NCI-H345 treated with DMSO at 0.1 percent for 48 hours (cell line): ENCODE measurements at regions not wholly inside any gene's neighbourhood (a gene's known extent, or its start where the extent isn't known, plus 50 kb on each side); places are given as distances from the start of the nearest gene placed in this dataset.

ENCODE experiments used
- DNase-seq: peaks from one replicate; lab custom pipeline; 2025; ENCODE audit not compliant: unreplicated experiment; lab: John Stamatoyannopoulos, UW

DNA sequence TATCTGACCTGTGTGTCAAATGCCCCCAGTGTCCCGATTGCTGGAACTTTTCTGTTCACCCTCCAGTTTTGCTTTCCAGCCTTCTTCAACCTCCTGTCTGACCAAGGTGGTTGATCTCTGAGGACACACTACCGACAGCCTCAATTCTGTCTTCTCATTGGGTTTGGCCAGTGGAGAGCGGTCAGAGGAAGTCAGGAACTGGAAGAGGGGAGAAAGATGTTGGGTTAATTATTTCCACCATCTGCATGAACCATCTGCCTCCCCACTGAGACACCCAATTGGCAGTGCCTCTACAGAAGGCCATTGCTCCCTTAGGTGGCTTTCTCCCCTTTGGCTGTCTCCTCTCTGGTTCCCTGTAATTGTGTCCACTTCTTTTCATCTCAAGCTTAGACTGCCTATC, 154.3 kb upstream of the RAI14 start:
- no peak for DNase-seq

DNA sequence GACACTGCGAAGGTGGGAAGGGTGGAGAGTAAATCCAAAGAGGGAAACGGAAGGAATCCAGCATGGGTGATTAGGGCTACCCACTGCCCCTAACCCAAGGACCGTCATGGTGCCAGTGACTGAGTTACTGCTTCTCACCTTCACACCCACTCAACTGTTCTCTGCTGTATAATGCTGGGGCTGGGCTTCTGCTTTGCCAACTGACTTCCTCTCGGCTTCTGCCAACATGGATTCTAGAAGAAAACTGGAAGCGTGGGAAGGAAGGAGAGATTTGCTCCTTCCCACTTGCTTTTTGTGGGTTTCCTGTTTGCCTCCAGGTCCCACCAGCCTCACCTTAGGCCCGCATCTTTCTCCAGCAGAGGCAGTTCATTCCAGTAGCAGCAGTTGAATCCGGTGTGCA, 153.5 kb upstream of the RAI14 start:
- no peak for DNase-seq

DNA sequence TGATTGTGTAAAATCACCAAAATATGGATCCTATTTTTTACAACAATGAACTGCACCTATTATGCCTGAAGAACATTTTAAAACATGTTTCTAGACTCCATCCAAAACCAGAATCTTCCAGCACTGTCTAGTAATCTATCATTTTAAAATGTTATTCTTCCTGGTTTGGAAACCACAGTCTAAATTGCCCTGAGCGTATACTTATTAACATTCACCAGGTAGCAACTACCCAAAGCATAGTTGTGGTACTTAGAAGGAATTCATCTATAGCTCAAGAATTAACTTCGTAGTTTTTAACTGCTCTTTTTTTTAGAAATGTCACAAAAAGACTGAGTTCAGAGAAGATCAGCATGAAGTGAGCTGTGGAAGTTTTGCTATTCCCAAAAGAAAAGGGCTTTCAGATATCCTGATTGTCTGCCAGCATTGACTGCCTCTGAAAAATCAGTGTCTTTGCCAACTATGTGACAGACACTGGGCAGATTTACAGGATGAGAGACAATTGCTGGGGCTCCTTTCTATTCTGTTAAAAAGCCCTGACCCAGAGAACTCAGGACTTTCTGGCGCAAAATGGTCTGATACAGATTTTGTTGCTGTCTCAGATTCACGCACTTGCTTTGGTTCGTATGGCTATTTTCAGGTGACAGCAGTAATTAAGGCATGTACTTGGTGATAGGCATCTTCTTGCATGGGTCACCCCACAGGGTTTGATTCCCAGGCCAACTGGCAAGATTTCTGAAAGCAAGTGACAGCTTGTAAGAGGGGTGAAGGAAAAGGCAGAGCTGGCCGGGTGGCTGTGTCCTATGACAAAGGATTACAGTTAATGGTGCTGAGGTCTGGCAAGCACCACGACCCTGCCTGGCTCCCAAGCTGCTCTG, 152.5 kb upstream of the RAI14 start:
- DNase-seq, result no peak

DNA sequence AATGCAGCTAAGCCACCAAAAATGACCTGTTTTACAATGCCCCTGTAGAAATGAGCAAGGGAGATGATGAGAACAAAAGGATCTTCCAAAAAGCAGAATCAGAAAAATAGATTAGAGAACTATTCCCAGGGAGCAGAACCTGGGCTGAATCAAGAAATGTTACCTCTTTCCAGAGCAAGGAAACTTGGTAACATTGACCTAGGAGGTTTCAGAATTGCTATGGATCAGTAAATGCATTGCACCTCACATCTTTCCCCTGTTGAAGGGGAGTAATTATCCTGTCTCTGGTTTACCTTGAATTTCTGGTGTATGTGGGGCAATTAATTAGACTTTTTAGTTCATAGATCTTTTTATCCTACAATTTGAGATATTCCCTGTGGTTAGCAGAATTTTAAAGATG, 151.2 kb upstream of the RAI14 start:
- no peak for DNase-seq

DNA sequence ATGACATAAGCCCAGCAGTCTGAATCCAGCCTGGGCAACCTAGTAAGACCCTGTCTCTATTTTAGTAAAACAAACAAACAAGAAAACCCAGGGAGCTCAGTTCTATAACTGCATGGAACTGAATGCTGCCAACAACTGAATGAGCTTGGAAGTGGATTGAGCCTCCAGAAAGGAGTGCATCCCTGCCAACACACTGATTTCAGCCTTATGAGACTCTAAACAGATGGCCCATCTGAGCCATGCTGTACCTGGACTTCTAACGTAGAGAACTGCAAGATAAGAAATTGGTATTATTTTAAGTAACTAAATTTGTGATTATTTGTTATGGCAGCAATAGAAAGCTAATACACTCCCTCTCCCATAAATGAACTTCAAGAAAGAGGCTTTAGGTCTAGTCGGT, 150.4 kb upstream of the RAI14 start:
- DNase-seq, result no peak

DNA sequence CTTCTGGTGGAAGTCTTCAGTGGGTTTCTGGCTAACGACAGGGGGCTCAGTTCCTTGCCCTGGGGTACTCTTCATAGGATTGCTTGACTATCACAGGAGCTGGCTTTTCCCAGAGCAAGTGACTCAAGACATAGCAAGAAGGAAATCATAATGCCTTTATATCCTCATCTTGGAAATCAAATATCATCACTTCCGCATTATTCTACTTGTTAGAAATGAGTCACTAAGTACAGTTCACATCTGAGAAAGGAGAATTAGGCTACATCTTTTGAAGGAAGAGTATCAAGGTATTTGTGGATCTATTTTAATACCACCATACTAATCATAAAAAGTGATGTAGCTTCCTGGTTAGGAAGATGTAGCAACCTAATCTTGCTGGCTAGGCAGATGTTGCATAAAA, 148.2 kb upstream of the RAI14 start:
- no peak for DNase-seq

DNA sequence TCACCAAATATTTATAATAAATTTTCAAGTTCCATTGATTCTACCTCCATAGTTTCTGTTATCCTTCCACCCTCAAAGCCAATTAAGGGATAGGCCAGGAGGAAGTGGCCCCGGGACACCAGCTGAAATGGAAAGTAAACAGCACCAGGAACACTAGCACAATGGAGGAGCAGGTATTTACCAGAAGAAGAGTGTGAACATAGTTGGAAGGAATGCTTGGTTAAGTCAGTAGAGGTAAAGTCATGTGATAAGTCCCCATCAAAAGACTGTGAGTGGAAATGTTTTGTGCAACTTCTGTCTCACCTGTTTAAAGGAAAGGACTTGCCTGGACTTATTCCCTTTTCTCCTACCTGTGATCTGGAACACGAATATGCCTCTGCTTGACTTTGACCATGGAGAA, 146.7 kb upstream of the RAI14 start:
- DNase-seq, result no peak

DNA sequence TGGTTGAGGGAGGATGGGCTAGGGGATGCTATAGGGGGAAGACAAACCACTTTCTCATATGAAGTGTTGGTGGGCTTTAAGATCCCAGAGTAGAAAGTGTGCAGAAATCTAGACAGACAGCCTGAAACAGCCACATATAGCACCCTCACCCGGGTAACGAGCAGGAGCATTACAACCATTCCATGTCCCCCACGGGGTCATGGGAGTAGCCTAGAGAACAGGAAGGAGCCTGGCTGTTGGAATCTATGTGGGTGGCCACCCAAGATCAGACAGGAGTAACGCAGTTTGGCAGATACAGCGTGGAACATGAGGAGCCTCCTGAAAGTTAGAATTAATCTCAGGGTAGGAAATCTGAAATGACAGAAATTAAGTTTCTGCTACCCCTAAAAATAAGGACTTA, 146.1 kb upstream of the RAI14 start:
- DNase-seq, result no peak

DNA sequence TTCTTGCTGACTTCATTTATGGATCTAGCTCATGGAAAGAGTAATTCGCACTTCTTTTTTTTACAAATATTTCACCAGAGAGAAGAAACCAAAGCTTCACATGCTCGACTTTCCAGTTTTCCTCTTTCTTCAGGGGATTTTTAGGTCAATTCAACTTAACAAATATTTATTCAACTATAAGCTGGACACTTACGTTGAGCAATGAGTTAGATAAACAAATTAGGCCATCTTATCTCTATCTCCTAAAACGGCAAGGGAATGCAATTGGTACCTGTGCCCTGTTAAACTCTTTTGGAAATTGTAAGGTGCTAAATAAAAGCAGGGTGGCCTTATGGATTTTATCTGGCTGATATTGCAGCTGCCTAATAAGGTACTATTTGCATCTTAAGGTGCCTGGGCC, 145.1 kb upstream of the RAI14 start:
- no peak for DNase-seq

DNA sequence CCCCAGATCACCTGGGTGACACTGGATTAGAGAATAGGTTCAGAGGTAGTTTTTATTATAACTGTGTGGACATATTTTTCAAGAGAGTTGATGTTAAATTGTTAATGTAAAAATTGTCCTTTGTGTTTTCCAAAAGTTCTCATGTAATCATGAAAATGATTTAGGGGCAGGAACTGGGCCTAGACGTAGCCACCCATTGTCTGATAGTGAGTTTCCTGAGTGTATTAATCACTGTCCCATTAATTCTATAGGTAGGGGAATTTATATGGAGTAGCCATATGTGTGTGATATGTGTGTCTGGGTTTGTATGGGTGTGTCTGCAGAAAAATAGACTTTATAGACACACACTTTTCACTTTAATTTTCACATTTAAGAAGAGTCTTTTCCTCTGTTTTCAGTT, 144.6 kb upstream of the RAI14 start:
- no peak for DNase-seq

DNA sequence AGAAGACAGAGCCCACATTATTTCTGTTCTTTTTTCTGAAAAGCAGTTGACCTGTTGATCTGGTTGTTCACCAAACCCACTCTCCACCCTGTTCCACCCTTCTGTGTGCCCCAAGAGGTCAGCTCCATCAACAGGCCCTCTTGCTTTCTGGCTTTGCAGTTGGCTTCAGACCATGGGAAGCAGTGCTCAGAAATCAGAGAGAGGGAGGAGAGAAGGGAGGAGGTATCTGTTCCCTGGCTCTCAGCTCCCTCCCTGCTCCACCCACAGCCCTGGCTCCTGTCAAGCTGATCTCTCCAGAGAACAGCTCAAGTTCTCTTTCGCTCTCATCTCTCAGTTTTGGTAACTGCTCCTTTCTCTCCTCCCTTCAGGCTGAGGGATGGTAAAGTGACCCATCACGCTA, 144.2 kb upstream of the RAI14 start:
- no peak for DNase-seq

DNA sequence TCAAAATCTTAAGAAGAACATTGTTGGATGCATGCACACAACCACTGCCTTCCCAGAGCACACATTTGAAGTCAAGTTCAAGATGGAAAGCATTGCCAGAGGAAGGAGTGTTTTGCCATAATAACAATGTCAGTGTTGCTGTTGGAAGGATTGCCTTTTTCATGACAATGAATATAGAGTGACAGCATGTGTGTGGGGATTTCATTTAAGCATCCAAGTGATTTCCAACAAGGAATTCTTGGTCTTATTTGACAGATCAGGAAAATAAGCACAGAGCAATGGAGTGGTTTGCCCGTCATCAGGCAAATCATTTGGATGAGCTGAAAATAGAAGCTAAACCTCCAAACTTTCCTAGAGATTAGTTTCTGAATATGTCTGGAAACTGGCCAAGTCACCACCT, 140.0 kb upstream of the RAI14 start:
- no peak for DNase-seq

DNA sequence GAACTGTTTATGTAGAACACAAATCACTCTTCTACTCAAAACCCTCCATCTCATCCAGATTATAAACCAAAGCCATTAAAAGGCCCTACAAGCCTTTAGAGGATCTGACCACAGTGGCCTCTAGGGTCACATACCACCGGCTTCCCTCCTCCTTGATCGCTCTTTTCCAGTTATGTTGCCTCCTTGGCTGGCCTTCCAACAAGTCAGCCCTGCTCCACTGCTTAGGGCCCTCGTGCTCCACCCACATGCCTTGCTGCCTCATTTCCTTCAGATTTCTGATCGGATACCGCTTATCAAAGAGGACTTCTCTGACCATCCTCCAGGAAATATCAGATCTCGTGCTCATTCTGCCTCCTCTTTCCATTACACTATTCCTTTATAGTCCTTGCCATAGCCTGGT, 139.4 kb upstream of the RAI14 start:
- DNase-seq, result no peak

DNA sequence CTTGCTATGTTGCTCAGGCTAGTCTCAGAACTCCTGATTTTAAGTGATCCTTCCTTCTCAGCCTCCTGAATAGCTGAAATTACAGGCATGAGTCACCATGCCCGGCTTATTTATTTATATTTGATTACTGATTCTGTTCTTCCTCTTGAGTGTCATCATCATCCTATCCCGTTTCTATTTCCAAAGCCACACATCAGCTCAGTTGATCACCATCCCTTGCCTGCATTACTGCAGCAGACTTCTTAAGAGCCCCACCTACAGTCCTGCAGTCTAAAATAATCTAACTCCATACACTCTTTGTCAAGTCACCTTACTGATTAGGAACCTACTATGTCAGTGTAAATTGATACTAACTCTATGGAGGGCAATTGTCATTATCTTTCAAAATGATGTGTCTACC, 138.9 kb upstream of the RAI14 start:
- no peak for DNase-seq

DNA sequence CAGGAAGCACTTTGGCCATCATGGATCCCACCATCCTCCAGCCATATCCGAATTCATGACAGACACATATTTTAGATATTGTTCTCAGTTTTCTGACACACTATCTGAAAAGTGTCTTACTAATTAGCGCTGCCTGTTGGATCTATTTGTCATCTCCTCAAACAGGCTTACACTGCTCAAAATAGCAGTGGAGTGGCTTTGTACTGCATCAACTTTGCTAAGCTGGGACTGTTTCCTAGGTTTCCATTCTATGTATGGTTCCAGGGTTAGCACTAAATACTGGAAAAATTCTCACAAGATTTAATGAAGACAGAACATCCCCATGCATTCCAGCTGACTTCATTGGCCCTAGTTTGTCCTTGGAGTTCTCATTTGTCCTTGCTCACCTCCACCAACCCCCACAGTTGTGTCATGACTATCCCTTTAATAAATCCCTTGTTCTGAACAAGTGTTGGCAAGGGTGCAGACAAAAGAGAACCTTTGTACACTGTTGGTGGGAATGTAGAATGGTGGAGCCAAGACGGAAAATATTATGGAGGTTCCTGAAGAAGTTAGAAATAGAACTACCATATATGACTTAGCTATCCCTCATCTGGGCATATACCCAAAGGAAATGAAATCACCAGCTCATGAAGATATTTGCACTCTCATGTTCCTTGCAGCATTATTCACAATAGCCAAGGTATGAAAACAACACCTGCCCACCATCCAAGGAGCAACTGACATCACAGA, 136.5 kb upstream of the RAI14 start:
- DNase-seq, result no peak

DNA sequence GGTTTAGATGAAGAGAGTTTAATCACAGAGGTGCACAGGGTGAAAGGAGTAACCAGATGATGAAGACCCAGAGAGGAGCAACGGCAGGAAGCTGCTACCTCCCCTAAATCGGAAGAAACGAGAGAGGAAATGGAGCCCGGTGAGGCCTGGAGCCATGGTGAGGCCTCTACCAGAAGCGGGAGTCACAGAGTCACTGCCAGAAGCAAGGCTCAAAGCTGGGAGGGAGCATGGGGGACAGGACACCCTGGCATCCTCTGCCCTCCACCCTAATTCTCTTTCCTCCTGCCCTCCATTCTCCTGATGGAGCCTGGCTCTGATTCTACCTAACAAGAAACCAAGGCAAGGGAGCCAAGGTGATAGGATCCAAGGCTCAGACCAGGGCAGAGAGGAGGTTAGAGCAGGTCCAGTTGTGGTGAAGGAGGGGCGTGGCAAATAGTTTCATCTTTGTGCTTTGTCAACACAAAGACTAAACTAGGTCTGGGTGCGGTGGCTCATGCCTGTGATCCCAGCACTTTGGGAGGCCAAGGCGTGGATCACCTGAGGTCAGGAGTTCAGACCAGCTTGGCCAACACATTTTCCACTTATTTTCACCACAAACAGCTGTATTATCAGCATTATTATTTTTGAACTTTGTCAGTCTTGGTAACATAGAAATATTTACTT, 134.4 kb upstream of the RAI14 start:
- no peak for DNase-seq

DNA sequence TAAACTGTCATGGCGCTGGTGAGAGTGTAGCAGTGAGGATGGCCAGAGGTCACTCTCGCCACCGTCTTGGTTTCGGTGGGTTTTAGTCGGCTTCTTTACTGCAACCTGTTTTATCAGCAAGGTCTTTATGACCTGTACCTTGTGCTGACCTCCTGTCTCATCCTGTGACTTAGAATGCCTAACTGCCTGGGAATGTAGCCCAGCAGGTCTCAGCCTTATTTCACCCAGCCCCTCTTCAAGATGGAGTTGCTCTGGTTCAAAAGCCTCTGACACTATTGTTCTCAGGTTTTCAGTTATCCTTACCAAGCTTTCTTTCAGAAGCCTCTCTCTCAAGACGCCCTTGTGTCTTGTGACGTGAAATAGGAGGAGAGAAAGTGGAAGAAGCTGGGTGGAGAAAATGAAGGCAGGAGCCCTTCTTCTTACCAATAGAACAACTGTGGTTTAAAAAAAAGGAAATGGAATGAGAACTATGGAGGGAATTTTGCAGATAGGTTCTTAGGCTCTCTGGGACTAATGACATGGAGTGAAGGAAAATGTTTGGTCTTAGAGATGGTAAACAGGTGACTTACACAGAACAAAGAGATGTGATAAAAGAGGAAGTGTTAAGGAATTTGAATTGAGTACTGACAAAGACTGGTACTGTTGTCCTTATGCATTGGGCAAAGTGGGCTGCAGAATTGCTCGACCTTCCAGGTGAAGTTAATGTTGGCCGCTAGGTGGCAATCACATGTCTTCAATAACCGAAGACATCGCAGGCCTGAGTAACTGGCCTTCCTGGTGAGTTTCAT, 133.3 kb upstream of the RAI14 start:
- peak; percentile 24 for DNase-seq

DNA sequence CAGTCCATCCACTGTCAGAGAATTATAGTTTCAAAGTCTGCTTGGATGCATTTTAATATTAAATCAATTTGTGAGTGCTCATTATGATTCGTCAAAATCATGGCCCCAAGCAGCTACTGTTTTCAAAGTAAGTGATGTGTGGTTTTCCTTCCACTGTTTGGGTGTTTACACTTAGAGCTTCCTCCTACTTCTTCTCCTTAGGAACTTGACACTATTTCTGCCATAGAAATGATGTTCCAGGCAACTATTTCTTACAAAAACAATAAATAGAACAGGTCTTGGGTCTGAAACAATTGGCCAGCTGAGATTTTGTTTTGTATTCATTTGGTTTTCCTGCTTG, 132.8 kb upstream of the RAI14 start:
- DNase-seq, result no peak

DNA sequence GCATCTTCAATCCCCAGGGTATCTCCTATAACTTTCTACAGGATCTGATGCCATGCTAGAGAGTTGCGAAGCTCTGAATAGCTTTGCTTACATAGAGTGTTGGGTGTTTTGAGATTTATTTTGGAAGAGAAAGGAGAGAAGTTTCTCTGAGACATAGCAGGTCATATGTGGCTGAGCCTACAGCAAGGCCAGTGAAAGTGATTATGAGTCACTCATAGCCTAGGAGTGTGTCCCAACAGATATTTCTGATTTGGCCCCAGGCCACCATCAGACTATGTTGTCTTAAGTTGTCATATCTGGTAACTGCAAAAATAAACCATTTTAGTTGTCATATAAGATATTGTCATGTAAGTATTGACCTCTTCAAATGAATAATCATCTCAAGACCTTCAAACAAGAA, 132.0 kb upstream of the RAI14 start:
- DNase-seq, result no peak

DNA sequence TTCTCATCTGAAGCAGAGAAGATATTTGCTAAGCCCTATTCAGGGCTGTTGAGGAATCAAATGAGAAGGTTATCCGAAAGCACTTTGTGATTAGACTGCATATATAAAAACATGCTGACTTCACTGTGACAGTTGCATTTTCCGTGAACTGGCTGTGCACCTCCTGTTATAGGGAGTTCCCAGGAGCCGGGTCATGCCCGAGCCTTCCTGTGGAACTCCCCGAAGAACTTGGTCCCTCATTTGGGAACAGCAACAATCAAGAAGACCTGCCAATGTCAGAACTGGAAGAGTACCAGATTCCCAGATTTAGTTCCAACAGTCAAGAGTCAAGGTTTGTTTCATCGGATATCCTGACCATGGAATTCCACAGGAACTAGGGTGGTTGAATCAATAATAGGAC, 130.4 kb upstream of the RAI14 start:
- no peak for DNase-seq

DNA sequence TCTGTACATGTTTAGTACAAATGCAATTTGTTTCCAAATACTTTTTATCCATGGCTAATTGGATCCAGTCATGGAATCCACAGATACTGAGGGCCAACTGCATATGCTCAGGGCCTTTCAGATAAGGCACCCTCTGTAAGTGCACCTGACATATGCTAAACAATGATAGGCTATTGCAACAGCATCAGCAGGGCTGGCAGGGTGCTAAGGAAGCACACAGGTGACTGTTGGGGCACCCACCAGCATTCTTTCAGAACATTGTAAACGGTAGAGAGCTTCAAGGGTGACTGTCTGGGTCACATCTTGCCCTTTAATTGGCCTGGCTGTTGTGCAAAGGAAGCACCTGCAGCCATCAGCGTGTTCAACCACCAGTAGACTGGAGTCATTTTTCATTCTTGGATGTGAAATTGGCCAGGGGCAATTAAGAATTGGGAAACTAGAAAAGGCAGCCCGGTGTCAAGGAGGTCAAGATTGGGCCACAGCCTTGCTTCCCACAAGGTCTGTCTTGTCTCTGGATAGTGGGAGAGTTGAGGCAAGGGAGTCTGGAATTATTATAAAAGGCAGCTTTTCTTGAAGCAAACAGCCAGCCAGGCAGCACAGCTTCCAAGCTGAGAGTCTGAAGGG, 129.3 kb upstream of the RAI14 start:
- DNase-seq, result no peak
